Endothelial cell of umbilical vein (primary cell): ENCODE measurements at regions not wholly inside any gene's neighbourhood (a gene's known extent, or its start where the extent isn't known, plus 50 kb on each side); places are given as distances from the start of the nearest gene placed in this dataset.

Experiments
- BruUV-seq: library from RNA; stranded (reverse); fragments of 400-500 nt; replicated peaks from 2 replicates; lab custom pipeline; 2021; lab: Mats Ljungman, UMichigan
- CTCF ChIA-PET: fragments of 300-600, 350-600 bp; sonication (Branson Sonifier 250); formaldehyde crosslinking; loops from one replicate; lab custom pipeline; 2021; ENCODE audit warnings: antibody characterized with exemption, inconsistent platforms; lab: Charles Lee
- POLR2A ChIA-PET: fragments of 300-600, 350-600 bp; sonication (Branson Sonifier 250); formaldehyde crosslinking; loops from one replicate; lab custom pipeline; 2021; ENCODE audit warnings: antibody characterized with exemption, inconsistent platforms; lab: Charles Lee
- DNase-seq: peaks from one replicate; pipeline ENCODE4 v3.0.0-alpha.2; 2011; ENCODE audit warnings: low read depth, low spot score
- FAIRE-seq: peaks from 2 replicates; lab custom pipeline; 2011; peaks lifted over from hg19 to GRCh38; lab: Jason Lieb, UNC
- H2AFZ ChIP-seq: 2 replicates; pipeline ENCODE4 v1.6.0; 2012; ENCODE audit warnings: low read depth, low read length, control low read depth, inconsistent platforms
- H3K27ac ChIP-seq: 2 replicates; pipeline ENCODE4 v1.5.1; 2011; ENCODE audit warnings: low read depth, mild to moderate bottlenecking, control low read depth, low read length, moderate library complexity; ENCODE audit not compliant: insufficient read depth
- H3K27me3 ChIP-seq, 2 experiments: 2 replicates each; pipeline versions ENCODE4 v1.6.0 to v1.6.1; 2011; ENCODE audit warnings: low read length in 2 of 2, mixed read lengths in 1 of 2; ENCODE audit not compliant: control insufficient read depth in 2 of 2, insufficient read depth in 2 of 2
- H3K36me3 ChIP-seq, 2 experiments: 2 replicates in 1 of 2; 3 replicates in 1 of 2; pipeline ENCODE4 v1.5.1; 2011; ENCODE audit warnings: low read length in 2 of 2, mild to moderate bottlenecking in 1 of 2, moderate library complexity in 1 of 2; ENCODE audit not compliant: control insufficient read depth in 2 of 2, insufficient read depth in 2 of 2; ENCODE audit errors: extremely low read depth in 1 of 2
- H3K4me1 ChIP-seq: 3 replicates; pipeline ENCODE4 v1.5.1; 2011; ENCODE audit warnings: mild to moderate bottlenecking, low read length; ENCODE audit not compliant: control insufficient read depth, insufficient read depth; ENCODE audit errors: extremely low read depth
- H3K4me2 ChIP-seq: 2 replicates; pipeline ENCODE4 v1.6.1; 2011; ENCODE audit warnings: low read length, control low read depth, mixed read lengths; ENCODE audit not compliant: insufficient read depth
- H3K4me3 ChIP-seq, 3 experiments: fragments of 200-600 bp in 1 of 3; sonication (generic), shearing (Covaris generic) in 1 of 3; replicated peaks in 1 of 3; 2 replicates each; pipeline ENCODE4 v1.5.1; 2011 to 2016; ENCODE audit warnings: control low read depth in 3 of 3, low read length in 3 of 3, mild to moderate bottlenecking in 2 of 3, inconsistent platforms in 1 of 3, low read depth in 1 of 3, moderate library complexity in 1 of 3; ENCODE audit not compliant: insufficient read depth in 1 of 3
- H3K79me2 ChIP-seq: 2 replicates; pipeline ENCODE4 v1.6.0; 2012; ENCODE audit warnings: low read length, inconsistent platforms; ENCODE audit not compliant: control insufficient read depth, insufficient read depth
- H3K9ac ChIP-seq: replicated peaks from 2 replicates; pipeline ENCODE3; 2011; ENCODE audit warnings: low read length, control low read depth; ENCODE audit not compliant: insufficient read depth; ENCODE audit errors: extremely low read depth
- H3K9me1 ChIP-seq: replicated peaks from 3 replicates; pipeline ENCODE4 v1.6.0; 2011; ENCODE audit warnings: mild to moderate bottlenecking, low read length; ENCODE audit not compliant: control insufficient read depth, insufficient read depth; ENCODE audit errors: extremely low read depth
- H3K9me3 ChIP-seq: replicated peaks from 2 replicates; pipeline ENCODE4 v1.5.1; 2012; ENCODE audit warnings: low read length, inconsistent platforms; ENCODE audit not compliant: control insufficient read depth, insufficient read depth
- H4K20me1 ChIP-seq: replicated peaks from 2 replicates; pipeline ENCODE3; 2011; ENCODE audit warnings: mild to moderate bottlenecking, low read length; ENCODE audit not compliant: control insufficient read depth, insufficient read depth; ENCODE audit errors: extremely low read depth
- EZH2 ChIP-seq: IDR thresholded peaks from 2 replicates; pipeline ENCODE4 v1.6.1; 2012; ENCODE audit warnings: borderline replicate concordance, low read depth, mild to moderate bottlenecking, moderate library complexity, low read length, inconsistent platforms; ENCODE audit not compliant: severe bottlenecking
- FOS ChIP-seq: IDR thresholded peaks from 2 replicates; pipeline ENCODE4 v1.6.1; 2011; ENCODE audit warnings: mild to moderate bottlenecking, low read length, moderate library complexity, borderline replicate concordance; ENCODE audit not compliant: insufficient read depth
- GATA2 ChIP-seq: IDR thresholded peaks from 2 replicates; pipeline ENCODE4 v1.7.0; 2011; ENCODE audit warnings: low read depth, mild to moderate bottlenecking, moderate library complexity, mixed read lengths, low read length; ENCODE audit not compliant: insufficient read length, insufficient read depth
- JUN ChIP-seq: IDR thresholded peaks from 2 replicates; pipeline ENCODE4 v1.6.1; 2011; ENCODE audit warnings: borderline replicate concordance, low read depth; ENCODE audit not compliant: insufficient read length, insufficient read depth
- MAX ChIP-seq: IDR thresholded peaks from 2 replicates; pipeline ENCODE4 v1.6.1; 2011; ENCODE audit not compliant: insufficient read depth, insufficient read length
- MYC ChIP-seq: IDR thresholded peaks from one replicate; pipeline ENCODE4 v1.6.1; 2011; ENCODE audit warnings: mild to moderate bottlenecking, low read depth, low read length
- POLR2A ChIP-seq: IDR thresholded peaks from 2 replicates; pipeline ENCODE4 v1.6.1; 2012; ENCODE audit warnings: low read depth, mild to moderate bottlenecking, control low read depth, low read length
- POLR2AphosphoS5 ChIP-seq: IDR thresholded peaks from 2 replicates; pipeline ENCODE4 v1.6.1; 2012; ENCODE audit warnings: low read depth, mild to moderate bottlenecking, control low read depth, low read length, moderate library complexity; ENCODE audit not compliant: insufficient read depth
- dilution Hi-C: fragments of 300-500 bp; cut with MboI; formaldehyde crosslinking; loops from one replicate; pipeline ENCODE4 v1.15.0; 2019; ENCODE audit warnings: low sequenced_read_pairs; ENCODE audit not compliant: extremely low pct_ligation_motif_present
- intact Hi-C: fragments of 100-400 bp; cut with micrococcal nuclease; formaldehyde crosslinking; loops from one replicate; pipeline ENCODE4 v1.10.0; 2022
- TF ChIP-seq, protein P1 (sequence below), 2 donors: IDR thresholded peaks; 1 replicate in 1 of 2; 2 replicates in 1 of 2; pipeline ENCODE4 v1.5.1; 2011; ENCODE audit warnings: low read length in 2 of 2, mild to moderate bottlenecking in 2 of 2, moderate library complexity in 2 of 2, control low read depth in 1 of 2, inconsistent platforms in 1 of 2, low read depth in 1 of 2; ENCODE audit not compliant: insufficient read depth in 1 of 2; ENCODE audit errors: extremely low read depth in 1 of 2

- intact Hi-C loops (loop anchor here (10.0 kb wide), 2 partner anchors 359 to 469 kb away; no protein-coding TSS in a partner anchor), dilution Hi-C loops (no loop called here)
- Histone ChIP-seq H3K4me3 (no peak overlapping the region), H3K4me1 (peaks cover 16% of the 10 kb centered on the region), H3K4me2 (no peak overlapping the region), H3K27ac (no peak overlapping the region), H3K27me3 (no peaks in the 10 kb centered on the region), H2AFZ (no peak overlapping the region), H3K9ac (no peak overlapping the region), H3K36me3 (no peaks in the 10 kb centered on the region), H3K9me1 (no peaks in the 10 kb centered on the region), H3K79me2 (no peaks in the 10 kb centered on the region), H3K9me3 (no peaks in the 10 kb centered on the region), H4K20me1 (no peaks in the 10 kb centered on the region)
- DNase-seq (no peak), FAIRE-seq (no peak)
- TF ChIP-seq POLR2AphosphoS5 (no peak), POLR2A (no peak), FOS (no peak), MAX (no peak)
- ChIA-PET CTCF (interaction anchor here (1.6 kb wide), 1 partner anchor 15 kb away, joined by 5 read pairs; no protein-coding TSS in a partner anchor), POLR2A (no interaction called here)
- BruUV-seq, result no TSS peak
Measured at GRCh38 chr7:4616116-4616515, 66.0 kb upstream of the FOXK1 start.

- no peaks in the 10 kb centered on the region for H3K36me3 ChIP-seq
- no peak overlapping the region for H3K9ac ChIP-seq
- no peak overlapping the region for H2AFZ ChIP-seq
- no peak overlapping the region for H3K27ac ChIP-seq
- H3K4me2 ChIP-seq, result no peak overlapping the region
- peaks cover 7% of the 10 kb centered on the region for H3K4me1 ChIP-seq
- CTCF ChIA-PET, result no interaction called here
- H3K4me3 ChIP-seq, result no peak overlapping the region
- no peaks in the 10 kb centered on the region for H3K9me3 ChIP-seq
- H3K27me3 ChIP-seq, result no peaks in the 10 kb centered on the region
- no peaks in the 10 kb centered on the region for H3K79me2 ChIP-seq
- POLR2A ChIA-PET, result no interaction called here
- H3K9me1 ChIP-seq, result no peaks in the 10 kb centered on the region
- no peaks in the 10 kb centered on the region for H4K20me1 ChIP-seq
- TF ChIP-seq, protein P1, sequence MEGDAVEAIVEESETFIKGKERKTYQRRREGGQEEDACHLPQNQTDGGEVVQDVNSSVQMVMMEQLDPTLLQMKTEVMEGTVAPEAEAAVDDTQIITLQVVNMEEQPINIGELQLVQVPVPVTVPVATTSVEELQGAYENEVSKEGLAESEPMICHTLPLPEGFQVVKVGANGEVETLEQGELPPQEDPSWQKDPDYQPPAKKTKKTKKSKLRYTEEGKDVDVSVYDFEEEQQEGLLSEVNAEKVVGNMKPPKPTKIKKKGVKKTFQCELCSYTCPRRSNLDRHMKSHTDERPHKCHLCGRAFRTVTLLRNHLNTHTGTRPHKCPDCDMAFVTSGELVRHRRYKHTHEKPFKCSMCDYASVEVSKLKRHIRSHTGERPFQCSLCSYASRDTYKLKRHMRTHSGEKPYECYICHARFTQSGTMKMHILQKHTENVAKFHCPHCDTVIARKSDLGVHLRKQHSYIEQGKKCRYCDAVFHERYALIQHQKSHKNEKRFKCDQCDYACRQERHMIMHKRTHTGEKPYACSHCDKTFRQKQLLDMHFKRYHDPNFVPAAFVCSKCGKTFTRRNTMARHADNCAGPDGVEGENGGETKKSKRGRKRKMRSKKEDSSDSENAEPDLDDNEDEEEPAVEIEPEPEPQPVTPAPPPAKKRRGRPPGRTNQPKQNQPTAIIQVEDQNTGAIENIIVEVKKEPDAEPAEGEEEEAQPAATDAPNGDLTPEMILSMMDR (IDR thresholded peaks at IDR 0.05; ENCODE audit: extremely low read depth in 1 of 2, insufficient read depth in 1 of 2, low read depth in 1 of 2, low read length in 2 of 2), result no peak
- TF ChIP-seq FOS, result no peak
- no peak for TF ChIP-seq MYC
- no peak for TF ChIP-seq EZH2
- TF ChIP-seq POLR2AphosphoS5, result no peak
- TF ChIP-seq MAX, result no peak
- TF ChIP-seq POLR2A, result no peak
- TF ChIP-seq GATA2, result no peak
- TF ChIP-seq JUN, result no peak
- intact Hi-C loops (no loop called here), dilution Hi-C loops (no loop called here)
- FAIRE-seq (no peak), DNase-seq (no peak)
- no TSS peak for BruUV-seq
Measured at GRCh38 chr7:4621396-4621795, 60.7 kb upstream of the FOXK1 start.
